IMR-90 (cell line): ENCODE measurements at regions not wholly inside any gene's neighbourhood (a gene's known extent, or its start where the extent isn't known, plus 50 kb on each side); places are given as distances from the start of the nearest gene placed in this dataset.

Experiments
- ATAC-seq: fragments of 200-7000 bp; cut with Tn5 transposase; 2 replicates; pipeline ENCODE4 v1.9.1; 2020; ENCODE audit warnings: low read depth, mild to moderate bottlenecking, moderate library complexity
- BruUV-seq: library from RNA; stranded (reverse); fragments of 400-500 nt; replicated peaks from 2 replicates; lab custom pipeline; 2021; lab: Mats Ljungman, UMichigan
- CTCF ChIA-PET: fragments of 300-600 bp; formaldehyde crosslinking; extraction: SDS; loops from one replicate; lab custom pipeline; 2021; ENCODE audit warnings: antibody characterized with exemption; lab: Yijun Ruan, JAX
- POLR2A ChIA-PET: fragments of 300-600 bp; sonication (Branson Sonifier 250); formaldehyde crosslinking; loops from one replicate; lab custom pipeline; 2022; ENCODE audit warnings: antibody characterized with exemption; ENCODE audit not compliant: unreplicated experiment; lab: Charles Lee
- DNase-seq: peaks from one replicate; pipeline ENCODE4 v3.0.0; 2013
- H2AFZ ChIP-seq: replicated peaks from 2 replicates; pipeline ENCODE3; 2013; ENCODE audit warnings: low read length, mild to moderate bottlenecking; ENCODE audit not compliant: poor library complexity
- H2AK5ac ChIP-seq: 2 replicates; pipeline ENCODE4 v1.6.1; 2013; ENCODE audit warnings: low read depth, low read length, inconsistent platforms
- H2AK9ac ChIP-seq: replicated peaks from 2 replicates; pipeline ENCODE3; 2013; ENCODE audit warnings: mild to moderate bottlenecking, low read depth, low read length, moderate library complexity; ENCODE audit not compliant: poor library complexity
- H2BK120ac ChIP-seq: 2 replicates; pipeline ENCODE4 v1.6.1; 2013; ENCODE audit warnings: low read depth, low read length, inconsistent platforms
- H2BK15ac ChIP-seq: 3 replicates; pipeline ENCODE4 v1.6.1; 2013; ENCODE audit warnings: low read depth, low read length, inconsistent platforms
- H2BK20ac ChIP-seq: 2 replicates; pipeline ENCODE4 v1.6.1; 2013; ENCODE audit warnings: low read depth, mild to moderate bottlenecking, inconsistent platforms, low read length, moderate library complexity
- H2BK5ac ChIP-seq: 2 replicates; pipeline ENCODE4 v1.6.1; 2013; ENCODE audit warnings: mild to moderate bottlenecking, low read depth, low read length, inconsistent platforms; ENCODE audit not compliant: poor library complexity, severe bottlenecking
- H3K14ac ChIP-seq: replicated peaks from 2 replicates; pipeline ENCODE4 v1.6.1; 2013; ENCODE audit warnings: low read depth, low read length, inconsistent platforms
- H3K18ac ChIP-seq: 2 replicates; pipeline ENCODE4 v1.6.1; 2013; ENCODE audit warnings: low read depth, low read length, control low read depth
- H3K23ac ChIP-seq: 2 replicates; pipeline ENCODE4 v1.6.1; 2013; ENCODE audit warnings: low read depth, low read length, inconsistent platforms
- H3K27ac ChIP-seq: 2 replicates; pipeline ENCODE4 v1.5.1; 2013; ENCODE audit warnings: mild to moderate bottlenecking, control low read depth, low read length; ENCODE audit not compliant: insufficient read depth
- H3K27me3 ChIP-seq: 2 replicates; pipeline ENCODE4 v1.6.1; 2013; ENCODE audit warnings: low read length; ENCODE audit not compliant: control insufficient read depth, insufficient read depth
- H3K36me3 ChIP-seq: 2 replicates; pipeline ENCODE4 v1.6.1; 2013; ENCODE audit warnings: low read length, mixed read lengths; ENCODE audit not compliant: control insufficient read depth, insufficient read depth
- H3K4ac ChIP-seq: 2 replicates; pipeline ENCODE4 v1.6.1; 2013; ENCODE audit warnings: low read depth, low read length, inconsistent platforms
- H3K4me1 ChIP-seq: 2 replicates; pipeline ENCODE4 v1.6.1; 2013; ENCODE audit warnings: low read length, mixed read lengths; ENCODE audit not compliant: control insufficient read depth, insufficient read depth
- H3K4me2 ChIP-seq: 2 replicates; pipeline ENCODE4 v1.6.1; 2013; ENCODE audit warnings: low read depth, mild to moderate bottlenecking, control low read depth, low read length, moderate library complexity
- H3K4me3 ChIP-seq: 2 replicates; pipeline ENCODE4 v1.5.1; 2013; ENCODE audit warnings: low read depth, mild to moderate bottlenecking, control low read depth, low read length, moderate library complexity; ENCODE audit not compliant: insufficient read depth
- H3K56ac ChIP-seq: 2 replicates; pipeline ENCODE4 v1.6.1; 2013; ENCODE audit warnings: low read length, inconsistent platforms; ENCODE audit not compliant: insufficient read depth; ENCODE audit errors: extremely low read depth
- H3K79me1 ChIP-seq, 2 experiments: 2 replicates each; pipeline ENCODE4 v1.6.1; 2013; ENCODE audit warnings: low read length in 2 of 2, inconsistent platforms in 1 of 2, low read depth in 1 of 2
- H3K9ac ChIP-seq: 2 replicates; pipeline ENCODE4 v1.6.1; 2013; ENCODE audit warnings: low read depth, low read length, control low read depth
- H3K9me1 ChIP-seq: 2 replicates; pipeline ENCODE4 v1.6.1; 2013; ENCODE audit warnings: low read length, inconsistent platforms; ENCODE audit not compliant: insufficient read depth
- H3K9me3 ChIP-seq: 2 replicates; pipeline ENCODE4 v1.6.1; 2013; ENCODE audit warnings: low read length; ENCODE audit not compliant: control insufficient read depth, insufficient read depth
- H4K20me1 ChIP-seq: 2 replicates; pipeline ENCODE4 v1.6.1; 2013; ENCODE audit warnings: low read length, inconsistent platforms; ENCODE audit not compliant: insufficient read depth
- H4K5ac ChIP-seq: 2 replicates; pipeline ENCODE4 v1.6.1; 2013; ENCODE audit warnings: mild to moderate bottlenecking, low read depth, low read length, control low read depth
- H4K8ac ChIP-seq, 2 experiments: 2 replicates each; pipeline ENCODE4 v1.6.1; 2013; ENCODE audit warnings: low read depth in 2 of 2, low read length in 2 of 2, control low read depth in 1 of 2, inconsistent platforms in 1 of 2
- H4K91ac ChIP-seq: 2 replicates; pipeline ENCODE4 v1.6.1; 2013; ENCODE audit warnings: low read depth, low read length, inconsistent platforms; ENCODE audit not compliant: insufficient read depth
- BHLHE40 ChIP-seq: fragments of 150-350 bp; IDR thresholded peaks from 2 replicates; pipeline ENCODE4 v1.6.1; 2016; ENCODE audit warnings: mild to moderate bottlenecking, low read depth, low read length
- CEBPB ChIP-seq: IDR thresholded peaks from 2 replicates; pipeline ENCODE4 v1.6.1; 2012; ENCODE audit warnings: low read depth, low read length, improper control_type of control experiment
- FOS ChIP-seq: fragments of 150-350 bp; IDR thresholded peaks from 2 replicates; pipeline ENCODE4 v1.6.1; 2016; ENCODE audit warnings: low read depth, low read length
- MAZ ChIP-seq: IDR thresholded peaks from 2 replicates; pipeline ENCODE4 v1.6.1; 2012; ENCODE audit warnings: low read depth, mild to moderate bottlenecking, low read length, improper control_type of control experiment, moderate library complexity, borderline replicate concordance
- MXI1 ChIP-seq: IDR thresholded peaks from 2 replicates; pipeline ENCODE4 v1.6.1; 2012; ENCODE audit warnings: low read depth, mild to moderate bottlenecking, low read length, moderate library complexity, borderline replicate concordance
- RAD21 ChIP-seq: IDR thresholded peaks from 2 replicates; pipeline ENCODE4 v1.6.1; 2012; ENCODE audit warnings: low read length, improper control_type of control experiment
- RFX5 ChIP-seq: IDR thresholded peaks from 2 replicates; pipeline ENCODE4 v1.8.0; 2012; ENCODE audit warnings: low read depth, mild to moderate bottlenecking, low read length, moderate library complexity
- WGBS, 2 experiments: methylation state at CpG; one replicate each; pipeline versions ENCODE4 v1.1.5 to v1.1.7; 2013; ENCODE audit warnings: missing lambda C conversion rate in 2 of 2; ENCODE audit not compliant: insufficient read length in 1 of 2; ENCODE audit errors: extremely low coverage in 2 of 2; 5-methylcytosine and 5-hydroxymethylcytosine counted together
- dilution Hi-C: fragments of 300-500 bp; cut with HindIII; formaldehyde crosslinking; loops from one replicate; pipeline ENCODE4 v1.14.3; 2018; ENCODE audit warnings: low sequenced_read_pairs; ENCODE audit not compliant: unreplicated experiment
- in situ Hi-C: fragments of 300-500 bp; cut with MboI; formaldehyde crosslinking; loops from 3 replicates; pipeline ENCODE4 v1.14.3; 2019; ENCODE audit warnings: low sequenced_read_pairs, inconsistent platforms, mixed read lengths
- intact Hi-C: fragments of 100-400 bp; cut with micrococcal nuclease; formaldehyde crosslinking; loops from 2 replicates; pipeline ENCODE4 v1.10.0; 2022
- TF ChIP-seq, protein P1 (sequence below): fragments of 150-350 bp; IDR thresholded peaks from 2 replicates; pipeline ENCODE4 v1.6.1; 2016; ENCODE audit warnings: low read depth, mild to moderate bottlenecking, low read length, moderate library complexity, borderline replicate concordance

DNA sequence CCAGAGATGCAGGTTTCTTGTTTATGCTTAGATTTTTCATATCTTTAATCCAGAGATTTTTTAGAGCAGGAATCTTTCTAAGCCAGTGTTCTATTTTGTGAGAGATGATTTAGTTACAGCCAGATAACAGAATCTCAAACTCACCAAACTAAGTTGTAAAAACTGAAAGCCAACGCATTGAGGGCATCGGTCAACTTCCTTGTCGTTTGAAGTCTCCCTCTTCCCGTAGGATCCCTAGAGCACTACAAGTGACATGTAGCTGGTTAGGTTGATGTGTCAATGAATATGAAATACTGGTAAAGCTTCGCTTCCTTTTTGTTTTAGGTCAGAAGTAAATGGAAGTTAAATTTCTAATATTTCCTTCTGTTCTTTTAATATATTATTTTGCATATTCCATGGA, 139.6 kb downstream of the YIPF5 start:
- Histone ChIP-seq H2BK15ac (no peak overlapping the region), H3K4me1 (peaks cover 9% of the 10 kb centered on the region), H3K9ac (no peak overlapping the region), H3K27ac (no peak overlapping the region), H2BK120ac (no peak overlapping the region), H2BK20ac (no peak overlapping the region), H3K9me3 (no peaks in the 10 kb centered on the region), H3K4ac (no peak overlapping the region), H3K18ac (no peak overlapping the region), H2AFZ (no peak overlapping the region), H4K5ac (no peak overlapping the region), H2BK5ac (no peak overlapping the region), H4K91ac (no peak overlapping the region), H3K23ac (no peak overlapping the region), H4K8ac (no peak overlapping the region), H3K14ac (no peak overlapping the region), H3K4me2 (no peak overlapping the region), H2AK5ac (no peak overlapping the region), H2AK9ac (no peak overlapping the region), H3K4me3 (no peak overlapping the region), H3K56ac (no peak overlapping the region), H3K79me1 (no peaks in the 10 kb centered on the region), H4K20me1 (no peaks in the 10 kb centered on the region), H3K9me1 (no peaks in the 10 kb centered on the region), H3K36me3 (no peaks in the 10 kb centered on the region), H3K27me3 (no peaks in the 10 kb centered on the region)
- intact Hi-C loops: no loop called here
- dilution Hi-C loops: no loop called here
- POLR2A ChIA-PET: no interaction called here
- no peak for ATAC-seq
- DNase-seq: no peak
- CTCF ChIA-PET: no interaction called here
- no TSS peak for BruUV-seq
- in situ Hi-C loops: no loop called here
- no peak for TF ChIP-seq MAZ
- TF ChIP-seq, protein P1, sequence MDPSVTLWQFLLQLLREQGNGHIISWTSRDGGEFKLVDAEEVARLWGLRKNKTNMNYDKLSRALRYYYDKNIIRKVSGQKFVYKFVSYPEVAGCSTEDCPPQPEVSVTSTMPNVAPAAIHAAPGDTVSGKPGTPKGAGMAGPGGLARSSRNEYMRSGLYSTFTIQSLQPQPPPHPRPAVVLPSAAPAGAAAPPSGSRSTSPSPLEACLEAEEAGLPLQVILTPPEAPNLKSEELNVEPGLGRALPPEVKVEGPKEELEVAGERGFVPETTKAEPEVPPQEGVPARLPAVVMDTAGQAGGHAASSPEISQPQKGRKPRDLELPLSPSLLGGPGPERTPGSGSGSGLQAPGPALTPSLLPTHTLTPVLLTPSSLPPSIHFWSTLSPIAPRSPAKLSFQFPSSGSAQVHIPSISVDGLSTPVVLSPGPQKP: no peak
- no peak for TF ChIP-seq BHLHE40
- no peak for TF ChIP-seq RAD21
- TF ChIP-seq CEBPB: no peak
- TF ChIP-seq MXI1: no peak
- no peak for TF ChIP-seq FOS
- no peak for TF ChIP-seq RFX5
- no CpG with 5 or more reads among the region's 5 CpGs for WGBS, 2 experiments
